Osteoblast (primary cell): ENCODE measurements at regions not wholly inside any gene's neighbourhood (a gene's known extent, or its start where the extent isn't known, plus 50 kb on each side); places are given as distances from the start of the nearest gene placed in this dataset.

Source experiments
- DNase-seq: peaks from one replicate; pipeline ENCODE4 v3.0.0; 2011; ENCODE audit warnings: low spot score, mixed read lengths; ENCODE audit not compliant: insufficient read length; ENCODE audit errors: missing footprints
- H2AFZ ChIP-seq: 2 replicates; pipeline ENCODE4 v1.6.0; 2011; ENCODE audit warnings: mild to moderate bottlenecking, low read length
- H3K27ac ChIP-seq: 2 replicates; pipeline ENCODE4 v1.5.1; 2011; ENCODE audit warnings: mild to moderate bottlenecking, low read depth, low read length, moderate library complexity
- H3K27me3 ChIP-seq: 2 replicates; pipeline ENCODE4 v1.6.0; 2012; ENCODE audit warnings: mild to moderate bottlenecking, control low read depth, inconsistent platforms, low read length, moderate library complexity; ENCODE audit not compliant: insufficient read depth
- H3K36me3 ChIP-seq: 2 replicates; pipeline ENCODE4 v1.5.1; 2011; ENCODE audit warnings: mild to moderate bottlenecking, low read length, control low read depth, moderate library complexity; ENCODE audit not compliant: insufficient read depth
- H3K4me1 ChIP-seq: 2 replicates; pipeline ENCODE4 v1.5.1; 2011; ENCODE audit warnings: mild to moderate bottlenecking, low read length, control low read depth, moderate library complexity; ENCODE audit not compliant: insufficient read depth
- H3K4me2 ChIP-seq: 2 replicates; pipeline ENCODE4 v1.6.0; 2011; ENCODE audit warnings: mild to moderate bottlenecking, low read length; ENCODE audit not compliant: insufficient read depth
- H3K4me3 ChIP-seq: fragments of 200-600 bp; sonication (generic); 3 replicates; pipeline ENCODE4 v1.5.1; 2012; ENCODE audit warnings: mild to moderate bottlenecking, low read length, inconsistent platforms; ENCODE audit not compliant: insufficient read depth
- H3K79me2 ChIP-seq: 2 replicates; pipeline ENCODE4 v1.6.0; 2012; ENCODE audit warnings: mild to moderate bottlenecking, low read length, control low read depth, inconsistent platforms; ENCODE audit not compliant: insufficient read depth
- H3K9me3 ChIP-seq: 2 replicates; pipeline ENCODE4 v1.5.1; 2011; ENCODE audit warnings: low read depth, low read length, control low read depth
- H4K20me1 ChIP-seq: 2 replicates; pipeline ENCODE4 v1.6.0; 2012; ENCODE audit warnings: mild to moderate bottlenecking, low read length, control low read depth; ENCODE audit not compliant: insufficient read depth
- TF ChIP-seq, protein P1 (sequence below): IDR thresholded peaks from 2 replicates; pipeline ENCODE4 v1.5.1; 2011; ENCODE audit warnings: mild to moderate bottlenecking, low read depth, low read length, moderate library complexity; ENCODE audit errors: extremely low read depth

DNA sequence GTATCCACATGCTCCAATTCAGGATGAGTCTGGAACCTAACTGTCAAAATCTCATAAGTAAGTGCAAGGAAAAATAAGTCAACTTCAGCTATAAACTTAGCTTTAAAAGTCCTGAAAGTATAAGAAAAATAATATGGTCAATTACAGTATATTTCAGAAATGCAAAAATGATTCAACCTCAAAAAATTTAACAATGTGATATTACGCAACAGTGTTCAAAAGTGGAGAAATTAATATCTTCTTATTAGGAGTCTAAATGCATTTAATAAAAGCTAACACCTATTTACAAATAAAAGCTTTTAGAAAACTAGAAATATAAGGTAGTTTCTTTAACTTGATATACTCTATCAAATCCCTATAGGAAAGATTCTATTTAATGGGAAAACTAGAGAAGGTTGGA, 111.2 kb upstream of the OPRM1 start:
- TF ChIP-seq, protein P1, sequence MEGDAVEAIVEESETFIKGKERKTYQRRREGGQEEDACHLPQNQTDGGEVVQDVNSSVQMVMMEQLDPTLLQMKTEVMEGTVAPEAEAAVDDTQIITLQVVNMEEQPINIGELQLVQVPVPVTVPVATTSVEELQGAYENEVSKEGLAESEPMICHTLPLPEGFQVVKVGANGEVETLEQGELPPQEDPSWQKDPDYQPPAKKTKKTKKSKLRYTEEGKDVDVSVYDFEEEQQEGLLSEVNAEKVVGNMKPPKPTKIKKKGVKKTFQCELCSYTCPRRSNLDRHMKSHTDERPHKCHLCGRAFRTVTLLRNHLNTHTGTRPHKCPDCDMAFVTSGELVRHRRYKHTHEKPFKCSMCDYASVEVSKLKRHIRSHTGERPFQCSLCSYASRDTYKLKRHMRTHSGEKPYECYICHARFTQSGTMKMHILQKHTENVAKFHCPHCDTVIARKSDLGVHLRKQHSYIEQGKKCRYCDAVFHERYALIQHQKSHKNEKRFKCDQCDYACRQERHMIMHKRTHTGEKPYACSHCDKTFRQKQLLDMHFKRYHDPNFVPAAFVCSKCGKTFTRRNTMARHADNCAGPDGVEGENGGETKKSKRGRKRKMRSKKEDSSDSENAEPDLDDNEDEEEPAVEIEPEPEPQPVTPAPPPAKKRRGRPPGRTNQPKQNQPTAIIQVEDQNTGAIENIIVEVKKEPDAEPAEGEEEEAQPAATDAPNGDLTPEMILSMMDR: no peak
- Histone ChIP-seq H3K27ac (no peak overlapping the region), H3K4me1 (no peaks in the 10 kb centered on the region), H3K36me3 (no peaks in the 10 kb centered on the region), H3K4me2 (no peak overlapping the region), H3K9me3 (peaks cover 1% of the 10 kb centered on the region), H3K4me3 (no peak overlapping the region), H3K27me3 (no peaks in the 10 kb centered on the region), H3K79me2 (no peaks in the 10 kb centered on the region), H2AFZ (no peak overlapping the region), H4K20me1 (no peaks in the 10 kb centered on the region)
- DNase-seq: no peak

DNA sequence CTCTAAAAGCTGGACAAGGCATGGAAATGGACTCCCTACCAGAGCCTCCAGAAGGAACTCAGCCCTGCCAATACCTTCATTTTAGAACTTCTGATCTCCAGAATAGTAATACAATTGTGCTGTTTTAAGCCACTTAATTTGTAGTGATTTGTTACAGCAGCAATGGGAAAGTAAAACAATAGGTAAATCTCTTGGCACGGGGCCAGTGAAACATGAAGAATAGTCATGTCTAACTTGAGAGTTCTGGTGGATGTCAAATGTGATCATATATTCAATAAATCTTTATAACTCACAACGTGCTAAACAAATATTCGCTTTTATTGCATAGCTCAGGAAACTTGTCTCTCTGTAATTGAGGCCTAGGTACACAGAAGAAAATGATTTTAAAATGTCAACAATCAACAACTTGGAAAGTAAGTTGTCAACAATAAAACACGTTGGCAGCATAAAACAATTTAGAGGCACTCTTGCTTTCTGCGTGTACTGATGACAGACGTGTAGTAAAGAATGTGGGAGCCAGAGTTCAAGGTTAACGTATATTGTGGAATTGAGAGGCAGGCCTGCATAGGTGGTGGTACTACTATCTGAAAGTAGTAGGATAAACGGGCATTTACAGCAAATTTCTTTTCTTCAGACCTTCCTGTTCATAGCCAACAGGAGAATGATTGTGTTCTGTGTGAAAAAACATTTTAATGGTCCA, 140.5 kb upstream of the OPRM1 start:
- TF ChIP-seq, protein P1: no peak
- Histone ChIP-seq H3K9me3 (no peaks in the 10 kb centered on the region), H3K36me3 (no peaks in the 10 kb centered on the region), H4K20me1 (no peaks in the 10 kb centered on the region), H3K27me3 (no peaks in the 10 kb centered on the region), H3K27ac (no peak overlapping the region), H3K4me1 (no peaks in the 10 kb centered on the region), H2AFZ (no peak overlapping the region), H3K79me2 (no peaks in the 10 kb centered on the region), H3K4me3 (no peak overlapping the region), H3K4me2 (no peak overlapping the region)
- no peak for DNase-seq

DNA sequence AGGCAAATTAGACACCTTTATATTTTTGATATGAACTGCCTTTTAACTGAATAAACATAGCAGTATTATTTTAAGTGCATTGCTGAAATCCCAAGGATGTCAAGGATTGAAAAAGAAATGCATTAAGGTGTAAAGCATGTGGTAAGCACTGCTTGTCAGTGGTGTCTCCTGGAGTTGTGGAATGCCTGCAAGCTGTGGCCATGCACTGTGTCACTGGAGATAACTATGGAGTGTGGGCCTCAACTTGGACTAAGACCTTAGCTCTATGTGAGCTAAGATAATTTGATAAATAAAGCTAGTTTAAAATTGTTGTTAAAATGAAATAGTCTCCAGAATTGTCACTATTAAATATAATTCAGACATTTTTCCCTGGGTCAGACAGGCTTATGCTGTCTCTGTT, 156.6 kb upstream of the OPRM1 start:
- no peaks in the 10 kb centered on the region for H3K36me3 ChIP-seq
- no peaks in the 10 kb centered on the region for H4K20me1 ChIP-seq
- H3K4me3 ChIP-seq: no peak overlapping the region
- H3K79me2 ChIP-seq: no peaks in the 10 kb centered on the region
- no peak overlapping the region for H3K27ac ChIP-seq
- H2AFZ ChIP-seq: no peak overlapping the region
- no peaks in the 10 kb centered on the region for H3K27me3 ChIP-seq
- TF ChIP-seq, protein P1: no peak
- H3K9me3 ChIP-seq: no peaks in the 10 kb centered on the region
- no peak for DNase-seq
- H3K4me2 ChIP-seq: no peak overlapping the region
- no peaks in the 10 kb centered on the region for H3K4me1 ChIP-seq

- TF ChIP-seq, protein P1: no peak
- no peak for DNase-seq
- Histone ChIP-seq H4K20me1 (no peaks in the 10 kb centered on the region), H3K4me1 (no peaks in the 10 kb centered on the region), H3K4me2 (no peak overlapping the region), H3K79me2 (no peaks in the 10 kb centered on the region), H3K4me3 (no peak overlapping the region), H3K36me3 (no peaks in the 10 kb centered on the region), H2AFZ (no peak overlapping the region), H3K9me3 (no peaks in the 10 kb centered on the region), H3K27ac (no peak overlapping the region), H3K27me3 (no peaks in the 10 kb centered on the region)
Measured at GRCh38 chr6:153873541-153873940, 165.5 kb upstream of the OPRM1 start.
